ENCODE measurements at regions not wholly inside any gene's neighbourhood (a gene's known extent, or its start where the extent isn't known, plus 50 kb on each side); places are given as distances from the start of the nearest gene placed in this dataset.

DNA sequence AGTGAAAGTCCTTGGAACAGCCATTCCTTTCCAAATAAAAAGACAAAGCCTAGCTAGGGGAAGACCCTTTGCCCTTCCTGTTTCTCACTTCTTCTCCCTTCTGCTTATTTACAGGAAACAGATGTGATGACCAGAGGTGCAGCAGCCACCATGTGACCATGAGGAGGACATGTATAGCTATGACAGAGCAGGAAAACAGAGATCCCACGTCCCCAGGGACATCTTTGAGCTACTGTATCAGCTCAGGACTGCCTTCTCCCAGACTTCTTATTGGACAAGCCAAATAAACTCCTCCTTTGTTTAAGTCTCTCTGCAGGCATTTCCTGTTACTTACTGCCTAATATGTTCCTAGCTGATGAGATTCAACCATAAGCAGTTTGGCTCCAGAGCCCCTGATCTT is 133.1 kb upstream of the MLN start:
- TF ChIP-seq, protein P1, sequence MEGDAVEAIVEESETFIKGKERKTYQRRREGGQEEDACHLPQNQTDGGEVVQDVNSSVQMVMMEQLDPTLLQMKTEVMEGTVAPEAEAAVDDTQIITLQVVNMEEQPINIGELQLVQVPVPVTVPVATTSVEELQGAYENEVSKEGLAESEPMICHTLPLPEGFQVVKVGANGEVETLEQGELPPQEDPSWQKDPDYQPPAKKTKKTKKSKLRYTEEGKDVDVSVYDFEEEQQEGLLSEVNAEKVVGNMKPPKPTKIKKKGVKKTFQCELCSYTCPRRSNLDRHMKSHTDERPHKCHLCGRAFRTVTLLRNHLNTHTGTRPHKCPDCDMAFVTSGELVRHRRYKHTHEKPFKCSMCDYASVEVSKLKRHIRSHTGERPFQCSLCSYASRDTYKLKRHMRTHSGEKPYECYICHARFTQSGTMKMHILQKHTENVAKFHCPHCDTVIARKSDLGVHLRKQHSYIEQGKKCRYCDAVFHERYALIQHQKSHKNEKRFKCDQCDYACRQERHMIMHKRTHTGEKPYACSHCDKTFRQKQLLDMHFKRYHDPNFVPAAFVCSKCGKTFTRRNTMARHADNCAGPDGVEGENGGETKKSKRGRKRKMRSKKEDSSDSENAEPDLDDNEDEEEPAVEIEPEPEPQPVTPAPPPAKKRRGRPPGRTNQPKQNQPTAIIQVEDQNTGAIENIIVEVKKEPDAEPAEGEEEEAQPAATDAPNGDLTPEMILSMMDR (IDR thresholded peaks at IDR 0.05; ENCODE audit: extremely low read depth, missing control alignments) = no peak
- no peak for DNase-seq (ENCODE audit: low spot score)

DNA sequence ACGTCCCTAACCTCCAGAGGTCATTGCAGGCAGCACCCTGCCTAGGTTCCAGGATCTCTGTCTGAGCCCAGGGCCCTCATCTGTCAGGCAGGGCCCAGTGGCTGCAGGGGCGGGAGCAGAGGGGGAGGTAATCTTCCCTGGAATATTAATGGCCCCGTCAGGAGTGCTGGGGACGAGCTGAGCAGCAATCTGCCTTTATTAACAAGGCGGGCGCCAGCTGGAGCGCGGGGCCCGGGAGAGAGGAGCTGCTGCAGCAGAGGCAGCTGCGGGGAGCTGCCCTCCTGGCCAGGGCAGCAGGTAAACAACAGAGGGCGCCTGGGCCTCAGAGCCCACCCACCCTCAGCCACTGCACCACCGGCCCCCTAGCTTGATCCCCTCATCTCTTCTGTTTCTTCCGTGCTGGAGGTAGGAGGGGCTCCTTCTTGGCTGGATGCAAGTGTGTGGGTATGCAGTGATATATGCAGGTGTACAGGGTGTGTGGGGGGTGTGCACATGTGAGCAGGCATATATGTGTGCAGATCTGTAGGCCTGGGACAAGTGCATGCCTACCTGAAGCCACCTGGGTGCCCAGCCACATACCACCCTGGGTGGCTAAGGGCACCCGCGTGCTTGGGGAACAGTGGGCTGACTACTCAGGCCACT is 131.8 kb upstream of the MLN start:
- TF ChIP-seq, protein P1 (IDR thresholded peaks at IDR 0.05; ENCODE audit: extremely low read depth, missing control alignments) = no peak
- no peak for DNase-seq (ENCODE audit: low spot score)

DNA sequence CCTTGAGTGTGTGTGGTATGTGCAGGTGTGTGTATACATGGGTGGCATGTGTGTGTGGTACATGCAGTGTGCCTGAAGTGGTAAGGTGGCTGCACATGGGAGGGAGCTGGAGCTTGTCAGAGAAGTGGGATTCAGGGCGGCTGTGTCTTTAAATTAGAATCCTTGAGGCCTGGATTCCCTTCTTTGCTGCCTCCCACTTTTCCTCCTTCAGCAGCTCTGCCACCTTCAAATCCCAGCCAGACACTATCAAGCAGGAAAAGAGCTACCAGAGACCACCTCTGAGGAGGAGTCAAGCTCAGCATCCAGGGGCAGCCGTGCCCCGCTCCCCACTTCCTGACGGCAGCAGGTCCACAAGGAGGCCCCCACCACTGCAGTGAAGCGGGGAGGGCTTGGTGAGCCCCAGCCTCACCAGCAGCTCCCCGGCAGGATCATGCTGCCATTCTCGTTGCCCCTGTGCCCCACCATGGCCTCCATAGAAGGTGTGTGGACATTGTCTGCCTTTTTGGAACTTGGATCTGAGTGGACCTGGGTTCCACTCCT is 131.0 kb upstream of the MLN start:
- TF ChIP-seq, protein P1 (IDR thresholded peaks at IDR 0.05; ENCODE audit: extremely low read depth, missing control alignments) = no peak
- no peak for DNase-seq (ENCODE audit: low spot score)

DNA sequence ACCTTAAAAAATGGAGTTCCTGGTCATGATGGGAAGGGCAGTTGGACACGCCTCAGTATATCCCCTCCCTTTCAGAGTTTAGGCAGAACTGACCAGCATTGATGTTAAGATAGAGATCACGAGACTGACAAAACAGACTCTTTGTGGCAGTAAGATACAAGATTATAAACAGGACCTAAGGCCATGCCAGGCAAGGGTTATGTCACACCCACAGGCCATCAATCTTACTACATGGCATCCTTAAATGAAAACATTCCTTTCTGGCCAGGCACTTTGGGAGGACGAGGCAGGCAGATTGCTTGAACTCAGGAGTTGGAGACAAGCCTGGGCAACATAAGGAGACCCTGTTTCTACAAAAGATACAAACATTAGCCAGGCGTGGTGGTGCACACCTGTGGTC is 129.3 kb upstream of the MLN start:
- TF ChIP-seq, protein P1 (IDR thresholded peaks at IDR 0.05; ENCODE audit: extremely low read depth, missing control alignments) = no peak
- no peak for DNase-seq (ENCODE audit: low spot score)

DNA sequence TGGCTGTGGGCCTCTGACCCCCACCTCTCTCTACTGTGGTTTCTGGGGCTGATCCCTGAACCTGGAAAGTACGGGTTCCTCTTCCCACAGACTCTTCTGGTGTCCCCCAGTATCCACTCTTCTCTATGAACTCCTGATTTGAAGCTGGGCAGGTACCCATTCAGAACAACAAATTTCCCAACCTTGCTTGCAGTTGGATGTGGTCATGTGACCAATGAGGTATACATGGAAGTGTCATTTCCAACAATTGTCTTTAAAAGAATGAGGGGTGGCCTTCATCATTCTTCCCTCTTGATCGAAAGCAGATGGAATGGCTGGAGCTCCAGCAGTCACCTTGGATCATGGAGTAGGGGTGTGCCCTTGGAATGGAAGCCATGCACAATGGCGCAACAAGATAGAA is 128.0 kb upstream of the MLN start:
- TF ChIP-seq, protein P1 (IDR thresholded peaks at IDR 0.05; ENCODE audit: extremely low read depth, missing control alignments) = no peak
- no peak for DNase-seq (ENCODE audit: low spot score)

DNA sequence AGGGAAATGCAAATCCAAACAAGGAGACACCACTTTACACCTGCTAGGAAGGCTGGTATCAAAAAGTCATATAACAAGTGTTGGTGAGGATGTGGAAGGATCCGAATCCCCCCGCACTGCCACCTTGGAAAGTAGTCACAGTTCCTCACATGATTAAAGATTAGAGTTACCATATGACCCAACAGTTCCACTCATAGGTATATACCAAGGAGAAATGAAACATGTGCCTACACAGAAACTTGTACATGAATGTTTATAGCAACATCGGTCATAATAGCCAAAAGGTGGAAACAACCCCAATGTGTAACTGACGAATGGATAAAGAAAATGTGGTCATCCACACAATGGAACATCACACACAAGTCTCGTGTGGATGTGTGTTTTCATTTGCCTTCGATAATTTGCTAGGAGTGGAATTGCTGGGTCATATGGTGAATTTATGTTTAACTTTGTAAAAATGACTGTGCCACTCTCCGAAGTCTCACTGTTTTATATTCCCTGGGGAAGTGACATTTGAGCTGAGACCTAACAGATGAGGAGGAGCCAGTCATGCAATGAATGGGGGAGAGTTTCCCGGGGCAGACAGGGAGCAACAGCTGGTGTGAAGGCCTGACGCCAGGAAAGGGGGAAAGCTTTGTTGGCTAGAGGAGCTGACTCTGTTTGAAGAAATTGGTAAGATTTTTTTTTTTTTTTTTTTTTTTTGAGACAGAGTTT is 125.9 kb upstream of the MLN start:
- TF ChIP-seq, protein P1 (IDR thresholded peaks at IDR 0.05; ENCODE audit: extremely low read depth, missing control alignments) = no peak
- DNase-seq (ENCODE audit: low spot score) = no peak

DNA sequence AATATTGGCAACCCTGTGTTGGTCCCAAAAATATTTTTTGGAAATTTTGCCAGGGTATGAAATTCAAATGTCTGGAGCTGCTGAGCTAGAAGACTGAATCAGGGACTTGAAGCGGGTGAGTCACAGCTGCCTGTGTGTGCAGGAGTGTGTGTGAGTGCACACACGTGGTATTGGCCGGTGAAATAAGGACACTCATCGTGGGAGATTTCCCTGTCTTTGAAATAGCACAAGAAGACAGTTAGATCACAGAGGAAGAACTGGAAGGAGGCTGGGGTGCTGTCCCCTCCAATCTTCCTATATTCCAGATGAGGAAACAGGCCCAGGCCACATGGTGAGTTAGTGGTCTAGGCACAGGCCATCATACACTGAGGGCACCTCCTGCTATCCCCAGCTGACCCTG is 123.8 kb upstream of the MLN start:
- TF ChIP-seq, protein P1 (IDR thresholded peaks at IDR 0.05; ENCODE audit: extremely low read depth, missing control alignments) = no peak
- DNase-seq (ENCODE audit: low spot score) = no peak
